OCI-LY1 (cell line): ENCODE measurements at regions not wholly inside any gene's neighbourhood (a gene's known extent, or its start where the extent isn't known, plus 50 kb on each side); places are given as distances from the start of the nearest gene placed in this dataset.

Source experiments
- EZH2 ChIP-seq: fragments of 200-600 bp; sonication (generic), shearing (Covaris generic); IDR thresholded peaks from 2 replicates; pipeline ENCODE4 v1.8.0; 2017; ENCODE audit warnings: borderline replicate concordance, mixed run types, mild to moderate bottlenecking, antibody characterized with exemption, low read length, moderate library complexity, mixed read lengths
- TF ChIP-seq, protein P1 (sequence below): fragments of 200-600 bp; sonication (generic), shearing (Covaris generic); IDR thresholded peaks from 2 replicates; pipeline ENCODE4 v1.5.1; 2017; ENCODE audit warnings: mild to moderate bottlenecking, antibody characterized with exemption, low read length, moderate library complexity, mixed read lengths

DNA sequence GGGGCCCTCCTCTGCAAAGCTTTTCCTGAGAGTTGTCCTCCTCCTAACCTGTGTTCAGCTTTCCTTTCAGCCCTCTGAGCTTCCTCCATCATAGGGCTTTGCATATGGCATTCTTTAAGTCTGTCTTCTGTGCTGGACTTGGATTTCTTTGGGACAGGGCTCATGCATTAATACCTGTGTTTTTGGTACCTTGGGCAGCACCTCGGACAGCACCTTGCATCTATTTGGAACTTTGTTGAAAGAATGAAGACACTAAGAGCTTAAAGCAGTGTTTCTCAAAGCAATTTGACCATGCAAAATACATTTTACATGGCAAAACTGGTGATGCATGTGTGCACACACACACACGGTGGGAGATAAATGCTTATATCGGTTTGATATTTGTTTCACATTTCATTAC lies 115.0 kb upstream of the SRRM4 start:
- TF ChIP-seq, protein P1, sequence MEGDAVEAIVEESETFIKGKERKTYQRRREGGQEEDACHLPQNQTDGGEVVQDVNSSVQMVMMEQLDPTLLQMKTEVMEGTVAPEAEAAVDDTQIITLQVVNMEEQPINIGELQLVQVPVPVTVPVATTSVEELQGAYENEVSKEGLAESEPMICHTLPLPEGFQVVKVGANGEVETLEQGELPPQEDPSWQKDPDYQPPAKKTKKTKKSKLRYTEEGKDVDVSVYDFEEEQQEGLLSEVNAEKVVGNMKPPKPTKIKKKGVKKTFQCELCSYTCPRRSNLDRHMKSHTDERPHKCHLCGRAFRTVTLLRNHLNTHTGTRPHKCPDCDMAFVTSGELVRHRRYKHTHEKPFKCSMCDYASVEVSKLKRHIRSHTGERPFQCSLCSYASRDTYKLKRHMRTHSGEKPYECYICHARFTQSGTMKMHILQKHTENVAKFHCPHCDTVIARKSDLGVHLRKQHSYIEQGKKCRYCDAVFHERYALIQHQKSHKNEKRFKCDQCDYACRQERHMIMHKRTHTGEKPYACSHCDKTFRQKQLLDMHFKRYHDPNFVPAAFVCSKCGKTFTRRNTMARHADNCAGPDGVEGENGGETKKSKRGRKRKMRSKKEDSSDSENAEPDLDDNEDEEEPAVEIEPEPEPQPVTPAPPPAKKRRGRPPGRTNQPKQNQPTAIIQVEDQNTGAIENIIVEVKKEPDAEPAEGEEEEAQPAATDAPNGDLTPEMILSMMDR, result no peak
- no peak for TF ChIP-seq EZH2
